PC-3 (cell line): ENCODE measurements at regions not wholly inside any gene's neighbourhood (a gene's known extent, or its start where the extent isn't known, plus 50 kb on each side); places are given as distances from the start of the nearest gene placed in this dataset.

Experiments
- ATAC-seq: fragments of 200-7000 bp; cut with Tn5 transposase; 2 replicates; pipeline ENCODE4 v1.9.1; 2020; ENCODE audit warnings: mild to moderate bottlenecking, moderate library complexity
- BruUV-seq: library from RNA; stranded (reverse); fragments of 400-500 nt; replicated peaks from 2 replicates; lab custom pipeline; 2021; lab: Mats Ljungman, UMichigan
- CTCF ChIA-PET: fragments of 300-600 bp; sonication (Branson Sonifier 250); formaldehyde crosslinking; loops from one replicate; lab custom pipeline; 2022; ENCODE audit warnings: antibody characterized with exemption; lab: Charles Lee
- POLR2A ChIA-PET: fragments of 300-600 bp; sonication (Branson Sonifier 250); formaldehyde crosslinking; loops from one replicate; lab custom pipeline; 2022; ENCODE audit warnings: antibody characterized with exemption; ENCODE audit not compliant: unreplicated experiment; lab: Charles Lee
- DNase-seq: peaks from one replicate; pipeline ENCODE4 v3.0.0-alpha.2; 2015
- H2AFZ ChIP-seq: fragments of 300-600 bp; sonication (generic); 2 replicates; pipeline ENCODE4 v1.6.0; 2016; ENCODE audit warnings: antibody characterized with exemption, low read length
- H3F3A ChIP-seq: fragments of 300-600 bp; sonication (generic); one replicate; pipeline ENCODE4 v1.6.0; 2017; ENCODE audit warnings: antibody characterized with exemption, low read length, control low read depth, mild to moderate bottlenecking; ENCODE audit not compliant: unreplicated experiment
- H3K27ac ChIP-seq: fragments of 300-600 bp; sonication (generic); 2 replicates; pipeline ENCODE4 v1.5.1; 2016; ENCODE audit warnings: mild to moderate bottlenecking, low read length
- H3K27me3 ChIP-seq: fragments of 300-600 bp; sonication (generic); 2 replicates; pipeline ENCODE4 v1.6.1; 2016; ENCODE audit warnings: low read length, mixed read lengths
- H3K36me3 ChIP-seq: fragments of 300-600 bp; sonication (generic); 2 replicates; pipeline ENCODE4 v1.6.1; 2016; ENCODE audit warnings: low read depth, mixed run types, low read length, mixed read lengths
- H3K4me1 ChIP-seq: fragments of 300-600 bp; sonication (generic); 2 replicates; pipeline ENCODE4 v1.5.1; 2016; ENCODE audit warnings: low read length; ENCODE audit not compliant: insufficient read depth
- H3K4me2 ChIP-seq: fragments of 300-600 bp; sonication (generic); 2 replicates; pipeline ENCODE4 v1.6.0; 2016; ENCODE audit warnings: low read length
- H3K4me3 ChIP-seq: fragments of 300-600 bp; sonication (generic); 2 replicates; pipeline ENCODE4 v1.5.1; 2016; ENCODE audit warnings: mild to moderate bottlenecking, low read length, mixed read lengths
- H3K79me2 ChIP-seq: fragments of 300-600 bp; sonication (generic); 2 replicates; pipeline ENCODE4 v1.6.1; 2017; ENCODE audit warnings: low read length, mixed read lengths
- H3K9ac ChIP-seq: fragments of 300-600 bp; sonication (generic); 2 replicates; pipeline ENCODE4 v1.6.0; 2016; ENCODE audit warnings: mild to moderate bottlenecking, low read length
- H3K9me2 ChIP-seq: fragments of 300-600 bp; sonication (generic); replicated peaks from 2 replicates; pipeline ENCODE4 v1.6.1; 2016; ENCODE audit warnings: mixed run types, low read length, mixed read lengths
- H3K9me3 ChIP-seq: fragments of 300-600 bp; sonication (generic); 2 replicates; pipeline ENCODE4 v1.6.1; 2016; ENCODE audit warnings: low read length, mixed read lengths
- H4K20me1 ChIP-seq: fragments of 300-600 bp; sonication (generic); 2 replicates; pipeline ENCODE4 v1.6.1; 2016; ENCODE audit warnings: low read length, mixed read lengths
- CTCF ChIP-seq: fragments of 300-600 bp; sonication (generic); conservative IDR thresholded peaks from 2 replicates; pipeline ENCODE4 v1.5.1; 2017; ENCODE audit warnings: antibody characterized with exemption, low read depth, mild to moderate bottlenecking, low read length
- EZH2 ChIP-seq: fragments of 300-600 bp; sonication (generic); IDR thresholded peaks from one replicate; pipeline ENCODE4 v1.6.1; 2017; ENCODE audit warnings: antibody characterized with exemption, mild to moderate bottlenecking, low read length; ENCODE audit not compliant: unreplicated experiment
- EZH2phosphoT487 ChIP-seq: fragments of 300-600 bp; sonication (generic); IDR thresholded peaks from 2 replicates; pipeline ENCODE4 v1.6.1; 2018; ENCODE audit warnings: mild to moderate bottlenecking, antibody characterized with exemption, low read length, borderline replicate concordance
- intact Hi-C: fragments of 100-400 bp; cut with micrococcal nuclease; formaldehyde crosslinking; loops from 2 replicates; pipeline ENCODE4 v1.9.0; 2023

GRCh38 chr2:41698678-41699422, 349.0 kb upstream of the PKDCC start:
- no peaks in the 10 kb centered on the region for H3F3A ChIP-seq
- H2AFZ ChIP-seq: no peak overlapping the region
- no peak overlapping the region for H3K4me2 ChIP-seq
- ATAC-seq (peak; percentile 61), DNase-seq (peak; percentile 20)
- ChIA-PET CTCF (interaction anchor here (0.7 to 1.1 kb wide), 2 partner anchors 284 to 663 kb away, joined by 4 to 5 read pairs; no protein-coding TSS in a partner anchor), POLR2A (no interaction called here)
- H3K27me3 ChIP-seq: peaks cover 26% of the 10 kb centered on the region; the same call in 1 of the 2 replicates
- BruUV-seq: no TSS peak
- TF ChIP-seq CTCF (peak; percentile 91), EZH2 (no peak)
- no peaks in the 10 kb centered on the region for H3K9me2 ChIP-seq
- no peak overlapping the region for H3K9ac ChIP-seq
- H3K4me3 ChIP-seq: no peak overlapping the region
- H4K20me1 ChIP-seq: no peaks in the 10 kb centered on the region
- H3K36me3 ChIP-seq: no peaks in the 10 kb centered on the region
- H3K4me1 ChIP-seq: no peaks in the 10 kb centered on the region
- H3K27ac ChIP-seq: no peak overlapping the region
- H3K79me2 ChIP-seq: no peaks in the 10 kb centered on the region
- intact Hi-C loops: loop anchor here (2.0 to 5.0 kb wide), 2 partner anchors 284 to 742 kb away; no protein-coding TSS in a partner anchor
- H3K9me3 ChIP-seq: no peaks in the 10 kb centered on the region

GRCh38 chr2:41701231-41701630, 346.6 kb upstream of the PKDCC start:
- TF ChIP-seq EZH2phosphoT487 (no peak), EZH2 (no peak), CTCF (no peak)

GRCh38 chr2:41703123-41703522, 344.7 kb upstream of the PKDCC start:
- Histone ChIP-seq H3K36me3 (no peaks in the 10 kb centered on the region), H3K4me1 (no peaks in the 10 kb centered on the region), H3K27ac (no peak overlapping the region), H3K79me2 (no peaks in the 10 kb centered on the region), H3F3A (no peaks in the 10 kb centered on the region), H3K27me3 (peaks cover 23% of the 10 kb centered on the region; the same call in 1 of the 2 replicates), H3K9ac (no peak overlapping the region), H3K9me3 (no peaks in the 10 kb centered on the region), H2AFZ (no peak overlapping the region), H4K20me1 (no peaks in the 10 kb centered on the region), H3K4me2 (no peak overlapping the region), H3K4me3 (no peak overlapping the region), H3K9me2 (no peaks in the 10 kb centered on the region)
- no TSS peak for BruUV-seq
- ChIA-PET POLR2A (no interaction called here), CTCF (no interaction called here)
- TF ChIP-seq EZH2: no peak
- no peak for TF ChIP-seq CTCF
- TF ChIP-seq EZH2phosphoT487: no peak
- no peak for ATAC-seq
- DNase-seq: no peak
- intact Hi-C loops: no loop called here

More at GRCh38 chr2:41701231-41701630, 346.6 kb upstream of the PKDCC start:
- no peaks in the 10 kb centered on the region for H3K36me3 ChIP-seq
- H3K4me1 ChIP-seq: no peaks in the 10 kb centered on the region
- no peaks in the 10 kb centered on the region for H3K9me2 ChIP-seq
- CTCF ChIA-PET: no interaction called here
- H3K9ac ChIP-seq: no peak overlapping the region
- BruUV-seq: no TSS peak
- intact Hi-C loops: no loop called here
- no peak overlapping the region for H2AFZ ChIP-seq
- no peaks in the 10 kb centered on the region for H4K20me1 ChIP-seq
- H3F3A ChIP-seq: no peaks in the 10 kb centered on the region
- H3K27ac ChIP-seq: no peak overlapping the region
- no peaks in the 10 kb centered on the region for H3K79me2 ChIP-seq
- POLR2A ChIA-PET: no interaction called here
- no peak overlapping the region for H3K4me3 ChIP-seq
- no peaks in the 10 kb centered on the region for H3K9me3 ChIP-seq
- ATAC-seq (no peak), DNase-seq (no peak)
- H3K27me3 ChIP-seq: peaks cover 26% of the 10 kb centered on the region; the same call in 1 of the 2 replicates
- H3K4me2 ChIP-seq: no peak overlapping the region
